ENCODE measurements at regions not wholly inside any gene's neighbourhood (a gene's known extent, or its start where the extent isn't known, plus 50 kb on each side); places are given as distances from the start of the nearest gene placed in this dataset.
A peak's percentile ranks its signal among the peaks of the same experiment; 100 is the strongest.

DNA sequence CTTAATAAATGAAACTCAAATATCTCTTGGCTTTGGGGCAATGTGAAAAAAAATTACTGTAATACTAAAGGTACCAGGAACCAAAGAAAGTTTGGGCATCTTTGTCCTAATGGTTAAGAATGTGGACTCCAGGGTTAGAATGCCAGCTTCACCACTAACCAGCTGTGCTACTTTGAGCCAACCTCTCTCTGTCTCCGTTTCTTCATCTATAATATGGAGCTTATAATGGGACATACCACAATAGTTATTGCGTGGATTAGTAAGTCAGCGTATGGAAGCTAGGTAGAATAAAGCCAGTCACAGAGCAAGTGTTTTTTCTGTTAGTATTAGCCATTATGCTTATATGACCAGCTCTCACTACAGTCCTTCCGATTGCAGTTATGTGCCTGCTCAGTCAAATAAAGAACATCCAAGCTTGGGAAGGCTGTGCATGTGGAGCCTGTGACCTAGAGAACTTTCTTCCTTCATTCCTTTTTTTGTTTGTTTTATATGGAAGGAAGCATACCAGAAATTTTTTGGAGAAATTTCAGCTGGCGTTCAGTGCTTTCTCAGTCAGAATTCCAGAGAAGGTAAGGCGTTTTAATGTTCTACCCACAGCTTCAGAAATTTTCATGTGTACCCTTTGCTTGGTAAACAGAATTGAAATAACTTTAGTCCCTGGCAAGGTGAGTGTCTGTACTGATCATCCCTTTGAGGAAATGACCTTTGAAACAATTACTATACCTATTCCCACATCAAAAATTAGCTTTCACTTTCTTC lies 114.0 kb upstream of the RND3 start:
- Histone ChIP-seq H3K4me3 (no peak overlapping the region), H3K9me3 (ENCODE audit: low read depth) (no peaks in the 10 kb centered on the region), H3K79me2 (ENCODE audit: low read depth) (no peaks in the 10 kb centered on the region), H3F3A (ENCODE audit: low read depth) (no peaks in the 10 kb centered on the region), H2AFZ (replicated peaks) (peak overlapping the region; percentile 15), H4K20me1 (ENCODE audit: low read depth) (no peaks in the 10 kb centered on the region), H3K27me3 (no peaks in the 10 kb centered on the region), H3K27ac (no peak overlapping the region), H3K36me3 (no peaks in the 10 kb centered on the region), H3K4me2 (no peak overlapping the region), H3K4me1 (no peaks in the 10 kb centered on the region), H3K9ac (no peak overlapping the region)
- peaks cover 2% of the 10 kb centered on the region for H3K9me3 Mint-ChIP-seq
- TF ChIP-seq, protein P1, sequence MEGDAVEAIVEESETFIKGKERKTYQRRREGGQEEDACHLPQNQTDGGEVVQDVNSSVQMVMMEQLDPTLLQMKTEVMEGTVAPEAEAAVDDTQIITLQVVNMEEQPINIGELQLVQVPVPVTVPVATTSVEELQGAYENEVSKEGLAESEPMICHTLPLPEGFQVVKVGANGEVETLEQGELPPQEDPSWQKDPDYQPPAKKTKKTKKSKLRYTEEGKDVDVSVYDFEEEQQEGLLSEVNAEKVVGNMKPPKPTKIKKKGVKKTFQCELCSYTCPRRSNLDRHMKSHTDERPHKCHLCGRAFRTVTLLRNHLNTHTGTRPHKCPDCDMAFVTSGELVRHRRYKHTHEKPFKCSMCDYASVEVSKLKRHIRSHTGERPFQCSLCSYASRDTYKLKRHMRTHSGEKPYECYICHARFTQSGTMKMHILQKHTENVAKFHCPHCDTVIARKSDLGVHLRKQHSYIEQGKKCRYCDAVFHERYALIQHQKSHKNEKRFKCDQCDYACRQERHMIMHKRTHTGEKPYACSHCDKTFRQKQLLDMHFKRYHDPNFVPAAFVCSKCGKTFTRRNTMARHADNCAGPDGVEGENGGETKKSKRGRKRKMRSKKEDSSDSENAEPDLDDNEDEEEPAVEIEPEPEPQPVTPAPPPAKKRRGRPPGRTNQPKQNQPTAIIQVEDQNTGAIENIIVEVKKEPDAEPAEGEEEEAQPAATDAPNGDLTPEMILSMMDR (IDR thresholded peaks at IDR 0.05), result no peak
- TF ChIP-seq EZH2 (IDR thresholded peaks at IDR 0.05), result no peak
- no peak for TF ChIP-seq EZH2phosphoT487 (IDR thresholded peaks at IDR 0.05)
- no peak for DNase-seq (ENCODE audit: low spot score)
- H3K4me1 Mint-ChIP-seq, result peaks cover 4% of the 10 kb centered on the region
- no peaks in the 10 kb centered on the region for H3K27me3 Mint-ChIP-seq (ENCODE audit: insufficient read depth, low read depth)
- no peaks in the 10 kb centered on the region for H3K36me3 Mint-ChIP-seq
- no peak overlapping the region for H3K27ac Mint-ChIP-seq
- H3K4me3 Mint-ChIP-seq, result no peak overlapping the region

DNA sequence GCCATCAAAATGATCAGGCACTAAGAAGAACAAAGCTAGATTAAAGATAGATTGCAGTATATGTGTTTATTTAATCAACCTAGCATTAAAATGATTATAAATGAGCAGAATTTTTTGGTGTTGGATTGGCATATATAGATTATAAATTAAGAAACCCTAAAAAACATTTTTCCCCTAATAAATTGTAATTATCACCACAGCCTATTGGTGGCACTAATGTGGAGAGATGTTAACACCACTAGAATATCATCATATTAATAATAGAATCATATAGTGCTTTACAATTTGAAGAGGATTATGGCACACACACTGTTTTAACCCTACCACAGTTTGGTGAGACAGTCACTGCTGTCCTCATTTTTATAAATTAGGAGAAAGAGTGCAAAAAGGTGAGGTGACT lies 112.4 kb upstream of the RND3 start:
- no peak overlapping the region for H3K27ac ChIP-seq
- DNase-seq (ENCODE audit: low spot score), result no peak
- Mint-ChIP-seq H3K4me3 (no peak overlapping the region), H3K9me3 (peaks cover 2% of the 10 kb centered on the region), H3K27me3 (ENCODE audit: insufficient read depth, low read depth) (no peaks in the 10 kb centered on the region), H3K27ac (no peak overlapping the region), H3K4me1 (peaks cover 7% of the 10 kb centered on the region), H3K36me3 (no peaks in the 10 kb centered on the region)
- no peaks in the 10 kb centered on the region for H3K9me3 ChIP-seq (ENCODE audit: low read depth)
- no peaks in the 10 kb centered on the region for H4K20me1 ChIP-seq (ENCODE audit: low read depth)
- no peaks in the 10 kb centered on the region for H3K79me2 ChIP-seq (ENCODE audit: low read depth)
- no peak overlapping the region for H2AFZ ChIP-seq (replicated peaks)
- H3K4me2 ChIP-seq, result no peak overlapping the region
- no peaks in the 10 kb centered on the region for H3K36me3 ChIP-seq
- H3K27me3 ChIP-seq, result no peaks in the 10 kb centered on the region
- H3K4me1 ChIP-seq, result no peaks in the 10 kb centered on the region
- no peaks in the 10 kb centered on the region for H3F3A ChIP-seq (ENCODE audit: low read depth)
- H3K4me3 ChIP-seq, result no peak overlapping the region
- H3K9ac ChIP-seq, result no peak overlapping the region
- TF ChIP-seq, protein P1 (IDR thresholded peaks at IDR 0.05), result no peak
- TF ChIP-seq EZH2 (IDR thresholded peaks at IDR 0.05) (no peak), EZH2phosphoT487 (IDR thresholded peaks at IDR 0.05) (no peak)

DNA sequence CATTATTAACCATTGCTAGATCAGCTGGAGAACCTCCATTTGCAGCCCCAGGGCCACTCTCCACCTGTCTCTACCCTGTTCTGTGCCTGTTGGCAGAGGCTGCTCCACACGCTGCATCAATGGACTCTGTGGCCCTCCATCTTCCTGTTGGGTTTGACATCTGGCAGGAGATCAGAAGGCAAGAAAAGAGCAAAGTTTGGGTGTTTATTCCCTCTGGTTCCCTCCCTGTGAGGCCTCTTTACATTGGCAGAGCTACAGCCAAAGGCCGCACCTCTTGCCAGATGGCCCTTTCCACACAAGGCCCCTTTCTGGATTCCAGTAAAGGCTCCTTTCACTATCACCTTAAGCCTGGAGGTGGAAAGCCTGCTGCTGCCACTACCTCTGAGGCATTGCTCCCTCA lies 110.9 kb upstream of the RND3 start:
- H3K9ac ChIP-seq, result no peak overlapping the region
- no peaks in the 10 kb centered on the region for H3K9me3 ChIP-seq (ENCODE audit: low read depth)
- Mint-ChIP-seq H3K4me3 (no peak overlapping the region), H3K27me3 (ENCODE audit: insufficient read depth, low read depth) (no peaks in the 10 kb centered on the region), H3K4me1 (peaks cover 7% of the 10 kb centered on the region), H3K9me3 (no peaks in the 10 kb centered on the region), H3K27ac (no peak overlapping the region), H3K36me3 (no peaks in the 10 kb centered on the region)
- H3K4me2 ChIP-seq, result no peak overlapping the region
- no peaks in the 10 kb centered on the region for H3F3A ChIP-seq (ENCODE audit: low read depth)
- no peak overlapping the region for H2AFZ ChIP-seq (replicated peaks)
- no peaks in the 10 kb centered on the region for H3K36me3 ChIP-seq
- no peaks in the 10 kb centered on the region for H4K20me1 ChIP-seq (ENCODE audit: low read depth)
- H3K4me3 ChIP-seq, result no peak overlapping the region
- no peak for DNase-seq (ENCODE audit: low spot score)
- H3K4me1 ChIP-seq, result no peaks in the 10 kb centered on the region
- TF ChIP-seq EZH2phosphoT487 (IDR thresholded peaks at IDR 0.05) (no peak), EZH2 (IDR thresholded peaks at IDR 0.05) (no peak)
- TF ChIP-seq, protein P1 (IDR thresholded peaks at IDR 0.05), result no peak
- no peaks in the 10 kb centered on the region for H3K79me2 ChIP-seq (ENCODE audit: low read depth)
- no peaks in the 10 kb centered on the region for H3K27me3 ChIP-seq
- H3K27ac ChIP-seq, result no peak overlapping the region
